NT2/D1 (cell line): ENCODE measurements at regions not wholly inside any gene's neighbourhood (a gene's known extent, or its start where the extent isn't known, plus 50 kb on each side); places are given as distances from the start of the nearest gene placed in this dataset.

ENCODE experiments used
- SUZ12 ChIP-seq: IDR thresholded peaks from 2 replicates; pipeline ENCODE4 v1.6.1; 2011; ENCODE audit not compliant: insufficient read length, insufficient read depth; ENCODE audit errors: extremely low read depth
- YY1 ChIP-seq: IDR thresholded peaks from 2 replicates; pipeline ENCODE4 v1.6.1; 2011; ENCODE audit not compliant: insufficient read length, insufficient read depth
- ZNF274 ChIP-seq: IDR thresholded peaks from 2 replicates; pipeline ENCODE4 v1.6.1; 2011; ENCODE audit warnings: mild to moderate bottlenecking, low read depth, low read length

DNA sequence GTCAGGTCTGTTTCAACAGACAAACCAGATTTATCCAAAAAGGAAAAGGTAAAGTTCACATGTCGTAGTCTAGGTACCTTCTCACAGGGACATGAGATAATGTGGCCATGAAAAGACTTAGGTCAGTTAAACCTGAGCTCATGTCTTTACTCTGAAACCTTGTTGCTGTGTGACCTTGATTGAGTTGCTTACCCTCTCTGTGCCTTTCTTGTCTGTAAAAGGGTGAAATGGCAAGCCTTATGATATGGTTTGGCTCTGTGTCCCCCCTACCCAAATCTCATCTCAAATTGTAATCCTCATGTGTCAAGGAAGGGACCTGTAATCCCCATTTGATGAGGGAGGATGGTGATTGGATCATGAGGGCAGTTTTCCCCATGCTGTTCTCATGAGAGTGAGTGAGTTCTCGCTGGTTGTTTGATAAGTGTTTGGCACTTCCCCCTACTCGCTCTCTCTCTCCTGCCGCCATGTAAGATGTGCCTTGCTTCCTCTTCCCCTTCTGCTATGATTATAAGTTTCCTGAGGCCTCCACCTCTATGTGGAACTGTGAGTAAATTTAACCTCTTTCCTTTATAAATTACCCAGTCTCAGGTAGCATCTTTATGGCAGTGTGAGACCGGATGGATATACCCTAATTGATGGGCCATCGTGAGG, 299.8 kb downstream of the ADGRD1 start:
- TF ChIP-seq YY1 (no peak), ZNF274 (no peak), SUZ12 (no peak)
